ENCODE measurements at regions not wholly inside any gene's neighbourhood (a gene's known extent, or its start where the extent isn't known, plus 50 kb on each side); places are given as distances from the start of the nearest gene placed in this dataset.

DNA sequence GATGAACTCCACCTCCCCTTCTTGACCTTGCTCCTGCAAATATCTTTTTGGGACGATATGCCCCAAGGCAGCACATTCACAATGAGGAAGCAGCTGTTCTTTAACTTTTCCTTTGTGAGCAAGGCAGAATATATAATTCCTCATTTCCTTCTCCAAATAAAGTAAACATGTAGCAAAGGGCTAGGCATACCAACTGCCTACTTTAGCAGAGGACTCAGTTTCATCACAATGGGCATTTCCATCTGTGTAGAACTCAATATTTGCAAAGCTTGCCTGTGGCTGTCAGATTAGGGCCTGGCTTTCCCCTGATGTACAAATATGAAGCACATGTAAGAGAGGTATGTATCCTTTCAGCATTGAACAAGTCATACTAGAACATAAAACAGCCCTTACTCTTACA is 366.9 kb downstream of the RSL24D1 start:
- ChIA-PET POLR2A (no interaction called here), CTCF (no interaction called here)
- DNase-seq (ENCODE audit: extremely low spot score): no peak
- no peak for TF ChIP-seq NFRKB (IDR thresholded peaks at IDR 0.05)
- TF ChIP-seq L3MBTL2 (conservative IDR thresholded peaks at IDR 0.05): no peak

DNA sequence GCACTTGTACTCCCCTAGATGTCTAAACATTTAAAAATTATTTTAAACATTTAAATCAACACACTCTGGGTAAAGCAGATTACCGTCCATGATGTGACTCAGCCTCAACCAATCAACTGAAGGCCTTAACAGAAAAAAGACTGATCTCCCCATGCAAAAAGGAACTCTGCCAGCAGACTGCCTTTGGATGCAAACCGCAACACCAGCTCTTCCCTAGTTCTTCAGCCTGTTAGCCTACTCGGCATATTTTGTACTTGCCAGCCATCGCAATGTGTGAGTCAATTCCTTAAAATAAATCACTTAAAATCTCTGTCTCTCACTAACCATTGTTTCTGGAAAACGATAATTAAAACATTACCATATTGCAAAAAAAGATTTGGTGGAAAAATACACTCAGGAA is 375.9 kb downstream of the RSL24D1 start:
- ChIA-PET POLR2A (no interaction called here), CTCF (no interaction called here)
- DNase-seq (ENCODE audit: extremely low spot score): no peak
- no peak for TF ChIP-seq HDGF (IDR thresholded peaks at IDR 0.05; ENCODE audit: borderline replicate concordance)

DNA sequence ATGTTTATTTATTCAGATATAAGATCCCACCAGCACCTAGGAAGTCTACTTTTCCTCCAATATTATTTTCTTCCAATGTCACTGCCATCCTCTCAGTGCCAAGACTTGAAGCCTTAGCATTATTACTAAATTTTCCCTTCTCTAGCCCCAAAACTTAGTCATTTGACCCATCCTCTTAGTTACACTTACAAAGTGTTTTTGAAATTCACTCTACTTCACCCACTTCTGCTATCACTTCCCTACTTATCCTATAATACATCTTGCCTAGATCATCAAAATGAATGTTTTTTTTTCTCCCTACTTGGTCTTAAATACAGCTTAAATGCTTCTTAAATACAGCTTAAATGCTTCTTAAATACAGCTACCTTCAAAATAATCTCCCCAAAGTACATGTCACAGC is 376.6 kb downstream of the RSL24D1 start:
- ChIA-PET POLR2A (no interaction called here), CTCF (no interaction called here)
- TF ChIP-seq ARNT (IDR thresholded peaks at IDR 0.05) (no peak), L3MBTL2 (conservative IDR thresholded peaks at IDR 0.05) (no peak), CTBP1 (IDR thresholded peaks at IDR 0.05; ENCODE audit: borderline replicate concordance) (no peak), FOXA1 (IDR thresholded peaks at IDR 0.05) (no peak), FOXM1 (IDR thresholded peaks at IDR 0.05; ENCODE audit: borderline replicate concordance) (no peak), NFRKB (IDR thresholded peaks at IDR 0.05) (no peak), HDGF (IDR thresholded peaks at IDR 0.05; ENCODE audit: borderline replicate concordance) (no peak), SUZ12 (IDR thresholded peaks at IDR 0.05) (no peak)
- no peak for DNase-seq (ENCODE audit: extremely low spot score)

DNA sequence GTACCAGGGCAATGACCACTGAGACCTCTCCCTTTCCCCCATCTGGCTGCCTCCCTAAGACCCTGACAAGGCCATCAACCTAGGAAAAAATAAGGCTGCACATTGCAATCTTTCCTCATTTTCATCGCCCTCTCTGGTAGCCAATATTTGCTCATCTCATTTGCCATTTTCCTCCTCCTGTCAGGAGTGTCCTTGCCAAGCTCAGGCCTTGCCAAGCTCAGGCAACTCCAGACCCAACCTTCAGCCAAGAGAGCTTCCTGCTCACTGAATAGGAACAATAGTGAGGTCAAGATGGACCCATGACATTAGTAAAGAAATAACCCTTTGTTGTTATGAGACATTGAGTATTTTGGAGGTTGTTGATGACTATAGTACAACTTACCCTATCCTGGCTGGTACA is 380.3 kb downstream of the RSL24D1 start:
- POLR2A ChIA-PET: no interaction called here
- TF ChIP-seq CTBP1 (IDR thresholded peaks at IDR 0.05; ENCODE audit: borderline replicate concordance): no peak
- no peak for TF ChIP-seq L3MBTL2 (conservative IDR thresholded peaks at IDR 0.05)
- TF ChIP-seq ARNT (IDR thresholded peaks at IDR 0.05): no peak
- TF ChIP-seq PKNOX1 (IDR thresholded peaks at IDR 0.05): no peak
- no peak for TF ChIP-seq SUZ12 (IDR thresholded peaks at IDR 0.05)
- TF ChIP-seq ELF4 (IDR thresholded peaks at IDR 0.05): no peak
- no peak for TF ChIP-seq FOXA1 (IDR thresholded peaks at IDR 0.05)
- no peak for TF ChIP-seq FOXK2 (IDR thresholded peaks at IDR 0.05)
- TF ChIP-seq NFRKB (IDR thresholded peaks at IDR 0.05): no peak
- TF ChIP-seq ZNF384 (IDR thresholded peaks at IDR 0.05): no peak
- CTCF ChIA-PET: no interaction called here
- no peak for DNase-seq (ENCODE audit: extremely low spot score)

DNA sequence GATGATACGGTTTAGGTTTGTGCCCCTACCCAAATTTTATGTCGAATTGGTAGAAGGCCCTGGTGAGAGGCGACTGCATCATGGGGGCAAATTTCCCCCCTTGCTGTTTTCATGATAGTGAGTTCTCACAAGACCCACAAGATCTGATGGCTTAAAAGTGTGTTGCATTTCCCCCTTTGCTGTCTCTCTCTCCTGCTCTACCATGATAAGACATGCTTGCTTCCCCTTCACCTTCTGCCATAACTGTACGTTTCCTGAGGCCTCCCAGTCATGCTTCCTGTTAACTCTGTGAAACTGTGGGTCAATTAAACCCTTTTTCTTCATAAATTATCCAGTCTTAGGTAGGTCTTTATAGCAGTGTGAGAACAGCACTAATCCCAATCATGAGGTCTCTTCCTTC is 381.2 kb downstream of the RSL24D1 start:
- POLR2A ChIA-PET: no interaction called here
- DNase-seq (ENCODE audit: extremely low spot score): no peak
- CTCF ChIA-PET: no interaction called here
- TF ChIP-seq HDGF (IDR thresholded peaks at IDR 0.05; ENCODE audit: borderline replicate concordance) (no peak), NFRKB (IDR thresholded peaks at IDR 0.05) (no peak), SP1 (IDR thresholded peaks at IDR 0.05) (no peak), ARNT (IDR thresholded peaks at IDR 0.05) (no peak), L3MBTL2 (conservative IDR thresholded peaks at IDR 0.05) (no peak), PKNOX1 (IDR thresholded peaks at IDR 0.05) (no peak), TARDBP (IDR thresholded peaks at IDR 0.05) (no peak), FOXM1 (IDR thresholded peaks at IDR 0.05; ENCODE audit: borderline replicate concordance) (no peak), LEF1 (IDR thresholded peaks at IDR 0.05; ENCODE audit: borderline replicate concordance) (no peak), ZNF384 (IDR thresholded peaks at IDR 0.05) (no peak), CTBP1 (IDR thresholded peaks at IDR 0.05; ENCODE audit: borderline replicate concordance) (no peak), BHLHE40 (IDR thresholded peaks at IDR 0.05; ENCODE audit: borderline replicate concordance) (no peak), ELF4 (IDR thresholded peaks at IDR 0.05) (no peak), FOXK2 (IDR thresholded peaks at IDR 0.05) (no peak), FOXA1 (IDR thresholded peaks at IDR 0.05) (no peak), SUZ12 (IDR thresholded peaks at IDR 0.05) (no peak)

GRCh38 chr15:54812383-54812782 is 384.4 kb downstream of the RSL24D1 start:
- POLR2A ChIA-PET: no interaction called here
- TF ChIP-seq SP1 (IDR thresholded peaks at IDR 0.05) (no peak), LEF1 (IDR thresholded peaks at IDR 0.05; ENCODE audit: borderline replicate concordance) (no peak), PKNOX1 (IDR thresholded peaks at IDR 0.05) (no peak), NFRKB (IDR thresholded peaks at IDR 0.05) (no peak), CTBP1 (IDR thresholded peaks at IDR 0.05; ENCODE audit: borderline replicate concordance) (no peak), FOXM1 (IDR thresholded peaks at IDR 0.05; ENCODE audit: borderline replicate concordance) (no peak), FOXA1 (IDR thresholded peaks at IDR 0.05) (no peak), L3MBTL2 (conservative IDR thresholded peaks at IDR 0.05) (no peak), BHLHE40 (IDR thresholded peaks at IDR 0.05; ENCODE audit: borderline replicate concordance) (no peak), FOXK2 (IDR thresholded peaks at IDR 0.05) (no peak), SUZ12 (IDR thresholded peaks at IDR 0.05) (no peak), ARNT (IDR thresholded peaks at IDR 0.05) (no peak), ELF4 (IDR thresholded peaks at IDR 0.05) (no peak), TARDBP (IDR thresholded peaks at IDR 0.05) (no peak), ZNF384 (IDR thresholded peaks at IDR 0.05) (no peak), HDGF (IDR thresholded peaks at IDR 0.05; ENCODE audit: borderline replicate concordance) (no peak)
- DNase-seq (ENCODE audit: extremely low spot score): no peak
- CTCF ChIA-PET: no interaction called here

- no peak for TF ChIP-seq ZNF384 (IDR thresholded peaks at IDR 0.05)
- ChIA-PET POLR2A (no interaction called here), CTCF (no interaction called here)
- no peak for DNase-seq (ENCODE audit: extremely low spot score)
Observed at GRCh38 chr15:54810496-54810895, 386.2 kb downstream of the RSL24D1 start.

Data from HEK293T (cell line).